MCF 10A (cell line): ENCODE measurements at regions not wholly inside any gene's neighbourhood (a gene's known extent, or its start where the extent isn't known, plus 50 kb on each side); places are given as distances from the start of the nearest gene placed in this dataset.

Experiments
- BruUV-seq: library from RNA; stranded (reverse); fragments of 400-500 nt; replicated peaks from 2 replicates; lab custom pipeline; 2021; lab: Mats Ljungman, UMichigan
- CTCF ChIA-PET: fragments of 300-600 bp; sonication (Branson Sonifier 250); formaldehyde crosslinking; extraction: SDS; loops from one replicate; lab custom pipeline; 2021; ENCODE audit warnings: antibody characterized with exemption, inconsistent platforms; lab: Yijun Ruan, JAX
- POLR2A ChIA-PET: fragments of 300-600, 350-650 bp; sonication (Branson Sonifier 250); formaldehyde crosslinking; extraction: SDS; loops from one replicate; lab custom pipeline; 2020; ENCODE audit warnings: antibody characterized with exemption, inconsistent platforms; lab: Yijun Ruan, JAX
- DNase-seq: peaks from one replicate; pipeline ENCODE4 v3.0.0-alpha.2; 2018; ENCODE audit not compliant: unreplicated experiment
- H3K27ac Mint-ChIP-seq: one replicate; pipeline ENCODE4 v1.8.0; 2022; ENCODE audit warnings: mild to moderate bottlenecking, low read depth, mixed read lengths; ENCODE audit not compliant: unreplicated experiment
- H3K27me3 Mint-ChIP-seq: one replicate; pipeline ENCODE4 v1.8.0; 2022; ENCODE audit warnings: mixed read lengths; ENCODE audit not compliant: insufficient read depth, unreplicated experiment
- H3K36me3 Mint-ChIP-seq: one replicate; pipeline ENCODE4 v1.8.0; 2022; ENCODE audit warnings: mild to moderate bottlenecking, moderate library complexity, mixed read lengths; ENCODE audit not compliant: insufficient read depth, unreplicated experiment
- H3K4me1 Mint-ChIP-seq: one replicate; pipeline ENCODE4 v1.8.0; 2022; ENCODE audit warnings: mixed read lengths; ENCODE audit not compliant: insufficient read depth, unreplicated experiment
- H3K4me3 Mint-ChIP-seq: one replicate; pipeline ENCODE4 v1.8.0; 2022; ENCODE audit warnings: mild to moderate bottlenecking, moderate library complexity, mixed read lengths; ENCODE audit not compliant: unreplicated experiment
- H3K9me3 Mint-ChIP-seq: one replicate; pipeline ENCODE4 v1.8.0; 2022; ENCODE audit warnings: mixed read lengths; ENCODE audit not compliant: unreplicated experiment
- CTCF ChIP-seq: fragments of 200-600 bp; IDR thresholded peaks from one replicate; pipeline ENCODE4 v1.8.0; 2022; ENCODE audit warnings: antibody characterized with exemption, mild to moderate bottlenecking; ENCODE audit not compliant: unreplicated experiment
- intact Hi-C: fragments of 100-400 bp; cut with micrococcal nuclease; formaldehyde crosslinking; loops from 2 replicates; pipeline ENCODE4 v1.14.1; 2022

- no peaks in the 10 kb centered on the region for H3K36me3 Mint-ChIP-seq
- H3K4me1 Mint-ChIP-seq: peaks cover 46% of the 10 kb centered on the region
- POLR2A ChIA-PET: no interaction called here
These were observed 51.8 kb upstream of the TRABD2B start for GRCh38 chr1:48048980-48049379.

GRCh38 chr1:48048064-48048463 lies 50.9 kb upstream of the TRABD2B start:
- TF ChIP-seq CTCF: no peak
- ChIA-PET POLR2A (no interaction called here), CTCF (interaction anchor here (0.6 to 7.9 kb wide), 2 partner anchors 13 to 279 kb away, joined by 3 to 70 read pairs; no protein-coding TSS in a partner anchor)
- H3K4me1 Mint-ChIP-seq: peaks cover 40% of the 10 kb centered on the region
- DNase-seq: peak; percentile 49
- H3K27me3 Mint-ChIP-seq: no peaks in the 10 kb centered on the region
- H3K27ac Mint-ChIP-seq: no peak overlapping the region
- no peaks in the 10 kb centered on the region for H3K9me3 Mint-ChIP-seq
- no peaks in the 10 kb centered on the region for H3K36me3 Mint-ChIP-seq
- H3K4me3 Mint-ChIP-seq: no peak overlapping the region
- BruUV-seq: no TSS peak
- intact Hi-C loops: no loop called here

More at GRCh38 chr1:48048980-48049379, 51.8 kb upstream of the TRABD2B start:
- CTCF ChIA-PET: interaction anchor here (0.6 to 7.9 kb wide), 4 partner anchors 12 to 67 kb away, joined by 3 to 70 read pairs (median 30); partner anchors contain the start of gene TRABD2B
- H3K27ac Mint-ChIP-seq: no peak overlapping the region
- H3K27me3 Mint-ChIP-seq: no peaks in the 10 kb centered on the region
- DNase-seq: no peak
- no peak for TF ChIP-seq CTCF
- H3K9me3 Mint-ChIP-seq: no peaks in the 10 kb centered on the region
- intact Hi-C loops: no loop called here
- no peak overlapping the region for H3K4me3 Mint-ChIP-seq
- BruUV-seq: no TSS peak

DNA sequence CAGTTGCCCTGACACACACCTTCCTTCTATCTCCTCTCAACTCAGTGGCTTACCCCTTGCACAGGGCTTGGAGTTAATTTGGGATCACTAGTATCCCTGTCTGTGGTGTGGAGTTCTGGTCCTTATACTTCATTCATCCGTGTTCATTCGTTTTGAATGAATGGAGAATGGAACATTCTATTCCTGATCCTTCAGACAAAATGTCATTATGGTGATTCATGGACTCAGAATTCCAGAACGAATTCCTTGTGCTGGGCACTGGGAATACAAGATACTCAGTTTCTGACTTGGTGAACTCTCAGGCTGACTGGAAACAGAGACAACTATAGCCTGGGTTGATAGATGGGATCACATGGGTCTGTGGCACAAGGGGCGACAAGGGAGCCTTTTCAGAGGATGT lies 49.9 kb upstream of the TRABD2B start:
- Mint-ChIP-seq H3K4me3 (no peak overlapping the region), H3K27me3 (no peaks in the 10 kb centered on the region), H3K9me3 (no peaks in the 10 kb centered on the region), H3K27ac (no peak overlapping the region), H3K4me1 (peaks cover 30% of the 10 kb centered on the region), H3K36me3 (no peaks in the 10 kb centered on the region)
- intact Hi-C loops: no loop called here
- no peak for DNase-seq
- POLR2A ChIA-PET: no interaction called here
- no peak for TF ChIP-seq CTCF
- BruUV-seq: no TSS peak
- CTCF ChIA-PET: interaction anchor here (1.0 to 7.9 kb wide), 2 partner anchors 14 kb away, joined by 5 to 70 read pairs; no protein-coding TSS in a partner anchor
